Parathyroid adenoma (tissue), 2 donors: ENCODE measurements at regions not wholly inside any gene's neighbourhood (a gene's known extent, or its start where the extent isn't known, plus 50 kb on each side); places are given as distances from the start of the nearest gene placed in this dataset.

Source experiments
- H2AFZ ChIP-seq: fragments of 300-600 bp; sonication (generic); one replicate; pipeline ENCODE4 v1.7.0; 2017; ENCODE audit warnings: antibody characterized with exemption, mild to moderate bottlenecking
- H3K27ac ChIP-seq: fragments of 300-600 bp; sonication (generic); one replicate; pipeline ENCODE4 v1.7.0; 2017
- H3K27me3 ChIP-seq: fragments of 300-600 bp; sonication (generic); one replicate; pipeline ENCODE4 v1.7.0; 2017; ENCODE audit warnings: low read length; ENCODE audit not compliant: control insufficient read depth, insufficient read depth
- H3K36me3 ChIP-seq: fragments of 300-600 bp; sonication (generic); one replicate; pipeline ENCODE4 v1.7.0; 2017; ENCODE audit warnings: low read length; ENCODE audit not compliant: control insufficient read depth, insufficient read depth
- H3K4me1 ChIP-seq: fragments of 300-600 bp; sonication (generic); one replicate; pipeline ENCODE4 v1.7.0; 2017; ENCODE audit warnings: control low read depth
- H3K4me2 ChIP-seq: fragments of 300-600 bp; sonication (generic); one replicate; pipeline ENCODE4 v1.7.0; 2017; ENCODE audit warnings: low read length
- H3K4me3 ChIP-seq: fragments of 300-600 bp; sonication (generic); one replicate; pipeline ENCODE4 v1.7.0; 2017; ENCODE audit warnings: low read depth, low read length
- H3K79me2 ChIP-seq: fragments of 300-600 bp; sonication (generic); one replicate; pipeline ENCODE4 v1.7.0; 2017; ENCODE audit warnings: control low read depth
- H3K9ac ChIP-seq: fragments of 300-600 bp; sonication (generic); one replicate; pipeline ENCODE4 v1.7.0; 2017; ENCODE audit warnings: mild to moderate bottlenecking
- H3K9me3 ChIP-seq: fragments of 300-600 bp; sonication (generic); one replicate; pipeline ENCODE4 v1.7.0; 2017; ENCODE audit warnings: low read length; ENCODE audit not compliant: control insufficient read depth
- CTCF ChIP-seq: fragments of 300-600 bp; sonication (generic); IDR thresholded peaks from one replicate; pipeline ENCODE4 v1.7.0; 2017; ENCODE audit warnings: antibody characterized with exemption, mild to moderate bottlenecking
- donor health status: primary hyperparathyroidism.

GRCh38 chr6:141103246-141103645 is 1029.5 kb upstream of the GJE1 start:
- Histone ChIP-seq H3K9ac (no peak overlapping the region), H3K4me3 (no peak overlapping the region), H3K27ac (no peak overlapping the region), H3K79me2 (no peaks in the 10 kb centered on the region), H3K4me1 (no peaks in the 10 kb centered on the region), H2AFZ (no peak overlapping the region), H3K36me3 (no peaks in the 10 kb centered on the region), H3K27me3 (no peaks in the 10 kb centered on the region), H3K4me2 (no peak overlapping the region), H3K9me3 (no peaks in the 10 kb centered on the region)
- TF ChIP-seq CTCF = no peak

- Histone ChIP-seq H3K27ac (no peak overlapping the region), H3K4me1 (no peaks in the 10 kb centered on the region), H3K36me3 (no peaks in the 10 kb centered on the region), H3K79me2 (no peaks in the 10 kb centered on the region), H3K9me3 (no peaks in the 10 kb centered on the region), H3K9ac (no peak overlapping the region), H3K27me3 (no peaks in the 10 kb centered on the region), H3K4me3 (no peak overlapping the region), H3K4me2 (no peak overlapping the region), H2AFZ (no peak overlapping the region)
- TF ChIP-seq CTCF = no peak
Measured at GRCh38 chr6:141097471-141097870, 1035.3 kb upstream of the GJE1 start.

GRCh38 chr6:141095308-141095707 is 1037.4 kb upstream of the GJE1 start:
- Histone ChIP-seq H3K27me3 (no peaks in the 10 kb centered on the region), H3K9me3 (no peaks in the 10 kb centered on the region), H3K9ac (no peak overlapping the region), H3K79me2 (no peaks in the 10 kb centered on the region), H2AFZ (no peak overlapping the region), H3K4me3 (no peak overlapping the region), H3K4me2 (no peak overlapping the region), H3K4me1 (no peaks in the 10 kb centered on the region), H3K36me3 (no peaks in the 10 kb centered on the region), H3K27ac (no peak overlapping the region)
- no peak for TF ChIP-seq CTCF

GRCh38 chr6:141088171-141088570 is 1044.6 kb upstream of the GJE1 start:
- H3K4me1 ChIP-seq = no peaks in the 10 kb centered on the region
- H3K4me2 ChIP-seq = no peak overlapping the region
- H3K27me3 ChIP-seq = no peaks in the 10 kb centered on the region
- no peaks in the 10 kb centered on the region for H3K9me3 ChIP-seq
- no peak overlapping the region for H3K9ac ChIP-seq
- H3K36me3 ChIP-seq = no peaks in the 10 kb centered on the region
- H3K79me2 ChIP-seq = no peaks in the 10 kb centered on the region
- no peak overlapping the region for H3K27ac ChIP-seq
- no peak for TF ChIP-seq CTCF
- no peak overlapping the region for H3K4me3 ChIP-seq
- no peak overlapping the region for H2AFZ ChIP-seq
